TTC549 (cell line): ENCODE measurements at regions not wholly inside any gene's neighbourhood (a gene's known extent, or its start where the extent isn't known, plus 50 kb on each side); places are given as distances from the start of the nearest gene placed in this dataset.

Experiments
- FAIRE-seq: peaks from 2 replicates; lab custom pipeline; 2012; peaks lifted over from hg19 to GRCh38; lab: Jason Lieb, UNC

DNA sequence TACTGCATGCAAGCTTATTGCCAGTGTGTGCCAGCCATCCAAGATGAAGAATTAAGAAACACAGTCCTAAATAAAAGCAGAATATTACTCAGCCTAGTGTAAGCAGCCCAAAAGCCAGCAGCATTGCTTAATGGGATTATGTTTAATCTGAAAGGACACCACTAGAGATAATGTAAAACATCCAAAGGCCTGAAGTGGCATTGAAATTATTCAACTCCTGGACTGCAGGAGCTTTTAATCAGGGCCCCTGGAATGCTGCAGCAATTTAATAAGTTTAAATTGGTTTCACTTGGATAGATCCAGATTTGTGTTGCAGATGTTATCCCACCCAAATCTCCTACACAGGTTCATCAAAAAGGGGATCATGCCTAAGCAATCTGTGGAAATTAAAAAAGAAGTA, 193.0 kb downstream of the C12orf50 start:
- FAIRE-seq: no peak

DNA sequence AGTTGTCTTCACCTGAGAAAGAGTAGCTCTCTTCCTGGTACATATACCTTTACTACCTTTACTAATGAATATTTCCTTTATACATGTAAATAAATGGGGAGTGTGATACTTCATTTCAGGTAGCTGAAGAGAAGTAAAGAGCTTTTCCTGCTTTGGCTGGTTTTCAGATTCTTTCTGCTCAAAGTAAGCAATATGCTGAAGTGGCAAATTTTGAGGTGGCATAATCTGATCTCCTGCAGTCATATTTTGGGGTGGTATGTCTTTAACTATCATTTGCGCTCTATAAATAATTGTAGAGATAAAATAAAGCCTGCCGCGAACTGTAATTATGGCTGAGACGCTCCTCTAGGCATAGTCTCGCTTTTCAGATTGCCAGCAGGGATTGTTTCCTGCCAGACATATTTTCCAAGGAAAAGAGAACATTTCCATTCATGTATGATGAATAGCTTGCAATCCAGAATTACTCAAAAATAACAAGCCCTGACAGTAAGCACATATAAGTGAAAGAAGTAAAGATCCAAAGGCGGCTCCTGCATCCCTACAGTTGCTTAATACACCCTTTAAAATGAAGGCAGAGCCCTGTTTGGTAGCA, 200.7 kb downstream of the C12orf50 start:
- no peak for FAIRE-seq

DNA sequence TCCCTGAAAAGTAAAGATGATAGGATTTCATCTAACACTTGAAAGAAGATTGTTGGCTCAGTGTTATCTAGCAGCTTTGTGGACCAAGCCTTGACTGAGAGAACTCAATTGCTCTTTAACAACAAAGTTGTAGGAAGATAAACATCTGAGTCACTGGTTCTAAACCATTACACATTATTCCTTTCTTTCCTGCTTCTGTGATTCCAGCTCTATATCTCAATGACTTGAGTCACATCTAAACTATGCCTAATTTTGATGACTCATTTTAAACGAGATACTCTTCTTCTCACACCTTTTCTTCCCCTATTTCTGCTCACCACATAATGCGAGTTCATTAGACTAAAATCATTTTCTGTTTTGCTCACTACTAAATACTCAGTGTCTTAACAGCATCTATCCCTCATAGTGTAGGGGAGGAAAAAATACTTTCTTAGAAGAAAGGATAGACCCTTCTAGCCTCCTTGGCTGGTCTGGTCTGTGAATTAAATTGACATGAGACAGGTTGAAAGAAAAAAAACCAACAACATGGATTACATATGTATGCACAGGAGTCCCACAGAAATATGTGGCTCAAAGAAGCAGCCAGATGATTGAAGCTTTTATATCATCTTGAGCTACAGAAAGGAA, 201.4 kb downstream of the C12orf50 start:
- no peak for FAIRE-seq

DNA sequence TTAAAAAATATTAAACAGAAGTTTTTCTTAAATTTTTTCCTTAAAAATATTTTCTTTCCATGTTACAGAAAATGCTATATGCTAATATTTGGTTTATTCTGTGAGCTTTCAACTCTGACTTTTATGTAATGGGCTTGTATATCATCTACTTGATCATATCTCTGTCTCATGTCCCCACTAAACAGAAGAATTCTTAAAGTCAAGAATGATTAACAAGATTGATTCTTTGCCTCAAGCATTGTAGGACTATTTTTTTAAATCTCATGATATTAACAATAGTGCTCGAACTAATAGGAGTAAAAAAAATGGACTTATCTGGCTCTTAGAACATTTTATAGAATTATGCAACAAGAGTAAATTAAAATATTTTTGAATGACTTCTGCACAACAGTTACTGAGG, 206.3 kb downstream of the C12orf50 start:
- no peak for FAIRE-seq

DNA sequence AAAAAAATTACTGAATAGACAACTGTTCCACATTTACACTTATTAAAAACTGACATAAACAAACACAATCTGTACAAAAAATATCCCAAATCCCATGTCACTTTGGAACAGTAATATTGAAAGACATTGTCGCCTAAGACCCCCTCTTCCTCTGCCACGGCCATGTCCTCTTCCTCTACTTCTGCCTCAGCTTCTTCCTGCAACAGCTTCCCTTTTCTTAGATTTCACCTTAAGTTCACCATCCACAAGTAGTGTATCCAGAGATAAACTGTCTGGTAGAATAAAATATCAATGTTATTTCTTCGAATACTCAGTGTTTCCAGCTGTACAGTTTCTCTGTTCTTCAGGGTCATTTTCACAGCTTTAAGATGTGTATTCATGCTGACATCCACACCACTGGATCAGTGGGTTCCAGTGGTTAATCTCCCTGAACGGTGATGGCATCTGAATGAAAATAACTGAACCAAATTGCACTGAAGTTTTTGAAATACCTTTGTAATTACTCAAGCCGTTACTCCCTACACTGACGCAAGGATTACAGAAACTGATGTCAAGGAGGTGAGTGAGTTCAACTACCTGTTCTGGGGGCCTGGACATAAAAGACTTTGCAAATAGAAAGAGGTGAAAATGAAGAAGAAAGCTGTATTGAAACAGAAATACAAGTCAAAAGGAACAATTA, 208.5 kb downstream of the C12orf50 start:
- no peak for FAIRE-seq

DNA sequence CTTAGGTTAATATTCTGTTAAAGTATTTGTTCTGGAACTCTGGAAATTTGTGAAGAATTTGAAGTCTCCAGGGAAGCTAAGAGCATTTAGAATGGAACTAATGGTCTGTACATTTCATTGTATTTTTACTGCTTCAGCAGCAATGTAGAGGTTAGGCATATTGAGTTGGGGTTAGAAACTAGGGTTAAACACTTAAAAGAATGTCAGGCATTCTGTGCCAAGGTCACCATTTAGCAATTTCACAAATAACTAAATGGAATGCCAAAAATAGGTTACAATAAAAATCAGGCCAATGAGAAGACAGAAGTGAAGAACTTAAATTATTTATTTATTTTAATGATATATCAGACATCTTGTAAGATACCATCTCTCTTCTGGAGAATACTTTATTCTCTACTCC, 210.8 kb downstream of the C12orf50 start:
- FAIRE-seq: no peak

DNA sequence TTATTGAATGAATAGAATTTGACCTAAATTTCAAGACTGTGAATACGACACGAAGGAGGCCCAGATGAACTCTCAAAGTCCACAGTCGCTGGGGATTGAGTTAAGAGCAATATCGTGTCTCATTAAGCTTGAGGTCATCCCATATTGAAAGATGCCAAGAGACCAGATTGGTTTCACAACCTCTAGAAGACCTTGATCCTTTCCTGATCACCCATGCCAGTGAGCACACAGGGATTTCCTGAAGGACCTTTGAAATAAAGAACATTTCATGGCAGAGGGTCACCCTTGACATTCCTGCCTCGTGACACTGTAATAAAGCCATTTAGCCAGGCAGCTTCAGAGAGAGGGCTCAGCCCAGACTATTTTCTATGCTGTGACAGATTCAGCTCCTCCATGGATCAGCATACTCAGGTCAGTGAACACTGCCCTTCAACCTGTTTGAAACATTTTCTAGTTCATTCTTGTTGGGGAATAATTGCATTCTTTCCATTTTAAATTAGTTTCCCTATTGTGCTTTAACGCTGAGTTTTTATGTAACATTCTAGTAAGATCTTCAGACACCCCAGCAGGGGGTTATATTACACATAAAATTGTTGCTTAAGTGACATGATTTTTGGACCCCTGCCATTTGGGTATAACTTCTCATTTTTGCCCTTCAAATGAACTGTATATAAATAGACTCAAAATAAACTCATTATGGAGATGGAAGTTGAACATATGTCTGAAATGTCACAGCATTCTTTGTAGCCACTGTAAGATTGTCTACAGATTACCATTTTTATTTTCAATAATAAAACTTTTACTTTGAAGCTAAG, 213.2 kb downstream of the C12orf50 start:
- no peak for FAIRE-seq

DNA sequence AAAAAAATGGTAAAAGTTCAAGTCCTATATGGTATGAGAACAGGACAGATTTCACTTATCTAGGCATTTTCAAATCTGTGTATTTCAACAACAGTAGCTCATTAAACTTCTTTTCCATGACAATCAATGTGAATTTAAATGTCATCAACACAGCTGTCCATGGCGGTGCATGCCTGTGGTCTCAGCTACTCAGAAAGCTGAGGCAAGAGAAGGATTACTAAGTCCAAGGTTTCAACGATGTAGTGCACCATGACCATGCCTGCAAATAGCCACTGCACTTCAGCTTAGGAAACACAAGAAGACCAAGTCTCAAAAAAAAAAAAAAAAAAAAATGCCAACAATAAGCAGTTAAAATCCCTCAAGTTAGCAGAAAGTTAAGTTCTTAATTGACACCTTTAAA, 214.6 kb downstream of the C12orf50 start:
- no peak for FAIRE-seq

DNA sequence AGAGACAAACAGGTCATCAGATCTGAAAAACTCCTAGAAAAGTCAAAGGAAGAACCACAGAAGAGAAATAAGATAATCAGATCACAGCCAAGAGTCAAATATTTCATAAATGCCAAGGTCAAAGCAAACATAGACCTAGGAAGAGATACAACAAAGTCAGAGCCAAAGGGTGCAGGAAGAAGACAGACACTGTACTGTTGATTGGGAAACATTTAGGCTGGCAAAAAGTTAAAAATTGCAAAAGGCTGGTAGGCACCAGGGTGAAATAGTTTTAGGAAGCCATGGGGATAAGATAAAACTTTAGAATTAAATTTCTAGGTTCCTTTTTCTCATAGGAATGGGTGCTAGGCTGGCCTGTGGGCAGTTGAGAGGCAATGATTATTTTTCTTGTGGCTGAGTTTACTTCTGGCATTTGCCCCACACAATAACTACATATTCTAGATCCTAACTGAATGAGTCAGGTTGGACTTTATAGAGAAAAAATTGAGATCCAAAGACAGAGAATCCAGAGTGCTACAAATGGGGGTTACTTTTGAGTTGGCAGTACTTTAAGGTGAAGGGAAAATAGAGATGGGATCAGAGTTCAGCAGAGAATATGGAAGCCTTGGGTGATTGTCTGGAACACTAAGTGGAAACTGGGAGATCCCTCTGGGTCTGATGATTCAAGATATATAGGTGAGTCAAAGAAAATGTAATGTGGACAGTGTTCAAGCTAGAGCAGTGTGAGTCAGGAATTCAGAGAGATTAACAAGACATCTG, 215.5 kb downstream of the C12orf50 start:
- no peak for FAIRE-seq

DNA sequence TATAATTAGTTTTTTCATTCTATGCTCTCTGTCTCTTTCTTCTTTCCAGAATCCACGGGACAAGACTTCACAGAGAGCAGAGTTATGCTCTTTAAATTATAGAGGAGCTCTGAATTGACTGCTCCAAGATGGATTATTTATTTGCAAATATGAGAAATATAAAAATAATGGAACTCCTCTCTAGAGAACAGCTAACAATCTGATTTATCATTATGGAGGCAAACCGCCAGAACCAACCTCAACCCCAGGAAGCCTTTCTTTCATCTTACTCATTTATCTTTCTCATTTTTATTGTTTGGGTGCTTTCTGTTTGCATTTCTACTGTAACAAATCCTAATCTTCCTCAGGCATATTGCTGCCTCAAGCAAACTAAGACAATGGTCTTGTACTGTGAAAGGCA, 216.5 kb downstream of the C12orf50 start:
- FAIRE-seq: no peak

DNA sequence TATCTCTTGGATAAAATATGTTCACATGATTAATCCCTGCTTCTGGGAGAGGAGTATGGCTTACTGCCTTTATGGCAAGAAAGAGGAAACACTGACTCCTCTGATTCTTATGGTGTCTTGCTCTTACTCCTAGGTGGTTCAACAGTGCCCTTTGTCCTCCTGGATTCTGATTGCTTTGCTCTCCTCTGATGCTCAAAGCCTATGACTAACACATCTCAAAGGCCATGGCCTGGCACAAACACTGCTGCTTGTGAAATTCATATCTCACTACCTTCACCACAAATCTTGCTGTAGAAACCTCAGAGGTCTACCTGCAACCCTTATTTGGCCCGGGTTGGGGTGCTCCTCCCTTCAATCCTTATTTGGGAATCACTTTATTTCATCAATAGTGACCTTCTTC, 217.2 kb downstream of the C12orf50 start:
- FAIRE-seq: no peak

DNA sequence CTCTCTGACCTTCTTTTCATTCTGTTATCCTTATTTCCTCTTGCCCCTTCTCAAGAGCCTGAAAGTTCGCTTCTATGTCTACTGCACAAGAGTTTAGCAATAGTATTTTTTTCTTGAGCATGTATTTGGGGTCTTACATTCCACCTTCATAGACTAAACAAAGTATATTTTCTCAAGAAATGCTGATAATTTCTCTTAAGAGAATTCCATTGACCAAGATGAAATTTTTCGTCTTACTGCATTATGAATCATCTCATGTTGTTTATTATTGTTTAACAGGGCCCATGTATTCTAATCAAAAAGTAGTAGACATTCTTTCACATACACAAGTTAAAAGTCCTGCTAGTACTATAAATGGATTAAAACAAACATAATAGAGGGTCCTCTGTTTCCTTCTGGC, 219.3 kb downstream of the C12orf50 start:
- FAIRE-seq: no peak

DNA sequence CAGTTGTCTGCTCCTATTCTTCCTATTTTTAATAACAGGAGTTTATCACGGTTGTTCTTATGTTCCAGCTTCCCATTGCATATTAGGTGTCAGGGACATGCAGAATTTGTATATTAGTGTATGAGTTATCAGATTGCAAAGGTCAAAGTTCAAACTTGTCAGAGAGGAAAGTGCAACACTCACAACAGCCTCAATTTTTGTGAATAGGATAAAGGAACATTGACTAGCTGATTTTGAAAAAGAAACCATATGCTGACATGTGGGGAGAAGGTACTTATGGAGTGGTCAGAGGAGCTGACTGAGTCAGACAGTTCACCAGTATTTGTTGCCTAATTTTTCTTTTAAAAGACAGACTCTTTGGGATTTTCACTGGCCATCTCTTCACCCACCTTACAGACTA, 222.1 kb downstream of the C12orf50 start:
- FAIRE-seq: no peak

DNA sequence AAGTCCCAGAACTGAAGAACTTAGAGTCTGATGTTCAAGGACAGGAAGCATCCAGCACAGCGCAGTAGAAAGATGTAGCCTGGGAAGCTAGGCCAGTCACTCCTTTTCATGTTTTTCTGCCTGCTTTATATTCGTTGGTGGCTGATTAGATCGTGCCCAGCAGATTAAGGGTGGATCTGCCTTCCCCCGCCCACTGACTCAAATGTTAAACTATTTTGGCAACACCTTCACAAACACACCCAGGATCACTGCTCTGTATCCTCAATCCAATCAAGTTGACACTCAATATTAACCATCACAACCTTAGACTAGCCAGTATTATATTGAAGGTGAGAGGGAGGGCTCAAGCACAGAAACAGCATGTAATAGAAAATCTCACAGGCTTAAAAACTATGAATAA, 222.9 kb downstream of the C12orf50 start:
- no peak for FAIRE-seq

DNA sequence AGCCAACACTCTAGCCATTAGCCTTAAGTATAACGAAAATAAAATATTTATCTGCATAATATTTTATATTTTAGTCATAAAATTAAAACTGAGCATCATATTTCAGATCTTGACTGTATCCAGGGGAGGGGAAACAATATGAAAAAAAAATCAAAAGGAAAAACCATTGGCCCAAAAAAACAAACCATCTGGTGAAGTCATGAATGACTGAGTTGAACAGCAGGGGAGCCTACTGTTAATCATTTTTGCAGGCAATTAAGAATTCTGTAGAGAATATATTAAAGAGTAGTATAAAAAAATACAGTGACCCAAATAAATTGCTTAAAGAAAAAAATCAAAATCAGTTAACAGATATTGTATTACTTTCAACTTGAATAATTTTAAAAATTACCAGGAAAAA, 224.8 kb downstream of the C12orf50 start:
- no peak for FAIRE-seq

DNA sequence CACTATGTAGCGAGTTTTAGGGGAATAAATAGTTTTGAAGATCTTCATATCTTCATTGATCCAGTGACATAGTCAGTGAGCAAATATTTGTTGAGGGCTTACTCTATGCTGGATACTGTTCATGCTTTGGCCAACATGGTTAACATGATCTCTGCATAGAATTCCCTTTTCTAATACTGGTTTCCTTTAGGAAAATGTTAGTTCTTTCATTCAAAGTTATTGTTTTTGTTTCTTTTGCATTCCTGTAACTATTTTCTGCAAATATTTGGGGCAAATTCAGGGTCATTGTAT, 226.5 kb downstream of the C12orf50 start:
- FAIRE-seq: no peak

DNA sequence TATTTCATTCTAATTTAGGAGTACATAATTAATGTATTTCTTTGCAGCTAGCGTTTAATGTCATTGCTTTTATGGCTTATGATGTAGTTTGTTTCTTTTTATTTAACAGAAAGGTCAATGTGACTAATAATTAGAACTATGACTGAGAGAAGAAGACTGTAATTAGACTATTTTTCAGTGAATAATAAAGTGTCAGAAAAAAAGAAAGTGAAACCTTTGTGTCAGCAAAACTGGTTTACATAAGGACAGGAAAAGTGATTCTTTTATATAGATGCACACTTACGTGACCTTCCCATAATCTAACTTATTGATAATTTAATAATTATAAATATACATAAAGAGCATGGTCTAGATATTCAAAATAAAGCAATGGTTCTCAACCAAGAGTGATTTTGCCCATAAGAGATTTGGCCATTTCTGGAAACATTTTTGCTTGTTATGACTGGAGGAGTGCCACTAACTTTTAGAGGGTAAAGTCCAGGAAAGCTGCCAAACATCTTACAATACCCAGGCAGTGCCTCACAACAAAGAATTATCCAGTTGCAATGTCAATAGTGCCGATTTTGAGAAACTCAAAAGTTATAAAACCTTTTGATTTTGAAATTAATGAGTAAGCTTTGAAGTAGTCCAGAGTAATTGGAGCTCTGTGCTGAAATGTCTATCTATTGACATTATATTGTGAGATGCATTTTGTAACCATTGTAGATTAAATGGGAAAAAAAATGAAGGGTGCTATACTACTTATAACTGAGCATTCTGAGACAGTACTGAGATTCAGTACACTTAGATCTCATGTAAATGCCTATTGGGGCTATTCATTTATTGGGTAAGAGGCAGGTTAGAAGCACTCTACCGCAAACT, 227.1 kb downstream of the C12orf50 start:
- no peak for FAIRE-seq

DNA sequence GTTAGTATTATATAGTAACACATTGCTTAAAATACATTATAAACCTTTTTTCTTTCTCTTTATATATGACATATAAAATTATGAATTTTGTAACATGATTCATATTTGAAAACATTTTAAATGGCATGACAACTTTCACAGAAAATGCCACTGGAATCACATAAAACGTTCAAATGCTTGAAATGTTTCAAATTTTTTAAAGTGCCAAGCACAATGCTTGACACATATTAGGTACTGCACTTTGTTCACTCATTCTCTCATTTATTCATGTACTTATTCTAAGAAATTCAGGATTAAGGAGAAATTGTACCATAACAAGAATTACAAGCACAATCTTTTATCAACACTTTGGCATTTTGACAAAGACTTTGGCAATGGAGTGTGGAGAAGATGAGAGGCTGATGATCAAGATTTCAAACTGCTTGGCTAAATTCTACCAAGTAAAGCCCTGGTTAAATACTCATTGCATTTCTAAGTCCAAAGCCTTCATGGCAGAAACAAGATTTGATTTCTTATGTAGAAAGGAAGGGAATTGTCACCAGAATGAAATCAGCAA, 232.2 kb downstream of the C12orf50 start:
- FAIRE-seq: no peak

DNA sequence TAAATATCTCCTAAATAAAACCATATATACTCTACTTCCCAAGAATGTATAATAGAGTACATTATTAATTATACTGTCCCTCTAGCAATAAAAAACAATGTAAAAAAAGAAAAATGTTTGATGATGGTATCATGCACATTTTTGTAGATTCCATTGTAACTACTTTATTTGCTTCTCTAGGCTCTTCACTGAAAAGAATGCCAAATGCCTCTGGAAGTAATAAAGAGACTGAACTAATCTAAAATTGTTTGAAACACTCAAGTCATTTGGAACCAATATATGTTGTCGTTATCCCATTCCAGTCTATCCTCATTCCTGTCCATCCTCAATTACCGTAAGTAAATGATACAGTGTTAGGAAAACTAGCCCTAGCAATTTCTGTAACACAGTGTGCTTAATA, 233.6 kb downstream of the C12orf50 start:
- no peak for FAIRE-seq

DNA sequence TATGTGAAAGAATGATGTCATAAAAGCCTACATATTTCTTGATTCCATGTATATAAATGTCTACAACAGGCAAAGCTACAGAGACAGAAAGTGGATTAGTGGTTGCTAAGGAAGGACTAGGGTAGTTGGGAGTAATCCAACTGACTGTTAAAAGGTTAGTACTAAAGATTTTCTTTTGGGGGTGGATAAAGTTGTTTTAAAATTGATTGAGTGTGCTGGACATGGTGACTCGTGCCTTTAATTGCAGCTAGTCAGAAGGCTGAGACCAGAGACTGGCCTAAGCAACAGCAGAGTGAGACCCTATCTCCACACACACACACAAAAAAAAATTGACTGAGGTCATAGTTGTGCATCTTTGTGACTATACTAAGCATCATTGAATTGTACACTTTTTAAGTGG, 234.3 kb downstream of the C12orf50 start:
- FAIRE-seq: no peak

DNA sequence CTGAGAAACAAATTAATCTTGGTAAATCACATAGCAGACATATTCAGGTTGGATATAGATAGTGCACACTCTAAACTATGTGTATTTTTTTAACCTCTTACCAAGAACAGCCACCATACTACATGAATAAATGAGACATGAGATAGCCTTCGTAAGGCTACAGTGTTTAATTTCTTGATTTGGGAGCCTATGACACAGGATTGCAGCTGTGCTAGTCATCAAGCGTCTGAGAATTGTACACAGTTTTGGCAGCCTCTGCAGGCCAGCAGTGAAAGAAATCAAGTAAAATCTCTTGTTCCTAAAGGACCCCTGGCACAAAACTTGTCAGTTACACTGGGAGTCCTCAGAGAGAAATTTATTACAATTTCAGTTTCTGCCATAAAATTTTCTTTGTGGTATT, 236.1 kb downstream of the C12orf50 start:
- FAIRE-seq: no peak
